ENCODE measurements at regions not wholly inside any gene's neighbourhood (a gene's known extent, or its start where the extent isn't known, plus 50 kb on each side); places are given as distances from the start of the nearest gene placed in this dataset.

- no peak overlapping the region for H3K4me3 ChIP-seq
- no peaks in the 10 kb centered on the region for H3K4me1 ChIP-seq
- H3K9ac ChIP-seq (ENCODE audit: low read depth in 2 of 2, low read length in 2 of 2), result no peak overlapping the region
- no peaks in the 10 kb centered on the region for H3K27me3 ChIP-seq
- no peaks in the 10 kb centered on the region for H3K9me3 ChIP-seq
- H3K36me3 ChIP-seq, result no peaks in the 10 kb centered on the region
- intact Hi-C loops (cut with DNase I), result no loop called here
- TF ChIP-seq CTCF (IDR thresholded peaks at IDR 0.05), result no peak
- no peak for DNase-seq
- no peak overlapping the region for H3K27ac ChIP-seq
Observed at GRCh38 chr1:238406098-238406860, 515.6 kb upstream of the ZP4 start.

GRCh38 chr1:238404921-238405320 is 514.2 kb upstream of the ZP4 start:
- no peak overlapping the region for H3K9ac ChIP-seq (ENCODE audit: low read depth in 2 of 2, low read length in 2 of 2)
- no peaks in the 10 kb centered on the region for H3K4me1 ChIP-seq
- intact Hi-C loops (cut with DNase I), result no loop called here
- H3K27ac ChIP-seq, result no peak overlapping the region
- TF ChIP-seq CTCF (IDR thresholded peaks at IDR 0.05), result no peak
- no peaks in the 10 kb centered on the region for H3K9me3 ChIP-seq
- no peaks in the 10 kb centered on the region for H3K27me3 ChIP-seq
- H3K36me3 ChIP-seq, result no peaks in the 10 kb centered on the region
- no peak for DNase-seq
- no peak overlapping the region for H3K4me3 ChIP-seq

GRCh38 chr1:238404481-238404880 is 513.8 kb upstream of the ZP4 start:
- no peak overlapping the region for H3K9ac ChIP-seq (ENCODE audit: low read depth in 2 of 2, low read length in 2 of 2)
- no peaks in the 10 kb centered on the region for H3K27me3 ChIP-seq
- no peaks in the 10 kb centered on the region for H3K9me3 ChIP-seq
- no peaks in the 10 kb centered on the region for H3K36me3 ChIP-seq
- no peak overlapping the region for H3K4me3 ChIP-seq
- H3K27ac ChIP-seq, result no peak overlapping the region
- no peak for TF ChIP-seq CTCF (IDR thresholded peaks at IDR 0.05)
- intact Hi-C loops (cut with DNase I), result no loop called here
- no peaks in the 10 kb centered on the region for H3K4me1 ChIP-seq
- no peak for DNase-seq

- Histone ChIP-seq H3K36me3 (no peaks in the 10 kb centered on the region), H3K27me3 (no peaks in the 10 kb centered on the region), H3K9ac (ENCODE audit: low read depth in 2 of 2, low read length in 2 of 2) (no peak overlapping the region), H3K4me3 (no peak overlapping the region), H3K27ac (no peak overlapping the region), H3K4me1 (no peaks in the 10 kb centered on the region), H3K9me3 (no peaks in the 10 kb centered on the region)
- no peak for TF ChIP-seq CTCF (IDR thresholded peaks at IDR 0.05)
- DNase-seq, result no peak
- intact Hi-C loops (cut with DNase I), result no loop called here
Observed at GRCh38 chr1:238401144-238401543, 510.4 kb upstream of the ZP4 start.

GRCh38 chr1:238399558-238399957 is 508.8 kb upstream of the ZP4 start:
- intact Hi-C loops (cut with DNase I), result no loop called here
- no peaks in the 10 kb centered on the region for H3K27me3 ChIP-seq
- DNase-seq, result no peak
- no peak for TF ChIP-seq CTCF (IDR thresholded peaks at IDR 0.05)
- H3K4me1 ChIP-seq, result no peaks in the 10 kb centered on the region
- no peaks in the 10 kb centered on the region for H3K36me3 ChIP-seq
- H3K9ac ChIP-seq (ENCODE audit: low read depth in 2 of 2, low read length in 2 of 2), result no peak overlapping the region
- no peaks in the 10 kb centered on the region for H3K9me3 ChIP-seq
- no peak overlapping the region for H3K4me3 ChIP-seq
- no peak overlapping the region for H3K27ac ChIP-seq

Data from colonic mucosa (tissue), 4 donors.